Anterior cingulate cortex (tissue), 58 donors: ENCODE measurements at regions not wholly inside any gene's neighbourhood (a gene's known extent, or its start where the extent isn't known, plus 50 kb on each side); places are given as distances from the start of the nearest gene placed in this dataset.

Source experiments
- DNase-seq, 58 donors: peaks; one replicate each; lab custom pipeline; 2025; lab: John Stamatoyannopoulos, UW

DNA sequence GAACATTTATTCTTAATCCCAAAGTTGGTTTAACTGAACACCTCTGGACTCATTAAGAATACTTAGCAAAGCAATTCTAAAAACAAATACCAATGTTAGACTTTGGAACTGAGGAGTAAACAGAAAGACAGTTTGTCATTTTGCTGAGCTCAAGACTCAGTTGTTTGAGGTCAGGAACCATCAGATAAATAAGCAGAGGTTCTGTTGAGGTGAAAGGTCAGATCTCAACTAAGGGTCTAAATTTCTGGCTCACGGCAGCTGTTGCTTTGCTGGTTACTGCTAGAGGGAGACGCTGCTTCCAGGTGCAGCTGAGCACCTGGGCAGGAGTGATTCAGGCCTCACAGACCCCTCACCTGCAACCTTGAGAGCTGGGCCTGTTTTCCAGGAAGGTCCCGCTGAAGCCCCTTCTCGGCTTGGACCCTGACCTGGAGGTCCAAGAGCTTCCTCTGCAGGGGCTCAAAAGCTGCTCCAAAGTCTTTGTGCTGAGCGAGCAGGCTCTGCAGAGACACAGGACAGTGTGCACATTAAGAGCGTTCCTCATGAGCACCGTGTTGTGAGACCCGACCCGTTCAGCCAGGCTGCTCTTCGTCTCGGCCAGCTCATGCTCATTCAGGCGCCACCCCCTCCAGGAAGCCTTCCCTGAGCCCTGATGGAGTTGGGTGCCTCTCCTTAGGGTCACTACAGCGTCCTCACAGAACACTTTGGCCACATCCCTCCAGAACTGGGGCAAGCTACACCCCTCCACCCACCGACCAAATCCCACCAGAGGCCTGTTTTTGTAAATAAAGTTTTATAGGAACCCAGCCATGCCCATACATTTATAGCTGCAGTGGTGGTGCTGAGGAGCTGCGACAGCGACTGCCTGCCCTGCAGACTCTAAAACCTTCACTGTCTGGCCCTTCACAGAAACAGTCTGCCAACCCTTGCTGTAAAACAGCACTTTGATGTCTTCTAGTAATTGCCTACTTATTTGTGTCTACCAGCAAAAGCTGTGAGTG is 72.0 kb downstream of the SYNE3 start:
- DNase-seq = no peak

DNA sequence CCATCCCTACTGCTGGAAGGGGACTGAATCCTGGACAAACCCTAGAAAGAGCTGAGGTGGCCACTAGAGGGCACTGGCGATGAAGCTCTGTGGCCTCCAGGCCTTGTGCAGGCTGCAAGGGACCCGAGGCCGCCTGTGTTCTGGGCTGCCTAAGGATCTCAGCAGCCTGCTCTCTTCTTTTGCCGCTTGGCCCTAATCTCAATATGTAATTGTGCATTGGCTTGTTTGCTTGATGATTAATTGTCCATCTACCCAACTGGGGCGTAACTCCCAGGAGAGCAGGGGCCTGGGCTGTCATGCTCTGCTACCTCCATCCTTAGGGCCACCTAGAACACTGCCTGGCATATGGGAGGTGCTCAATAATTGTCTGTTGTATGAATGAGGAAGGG is 73.8 kb downstream of the SYNE3 start:
- peak in 56 of 58 donors; percentile 1 to 87 (median 70) for DNase-seq

DNA sequence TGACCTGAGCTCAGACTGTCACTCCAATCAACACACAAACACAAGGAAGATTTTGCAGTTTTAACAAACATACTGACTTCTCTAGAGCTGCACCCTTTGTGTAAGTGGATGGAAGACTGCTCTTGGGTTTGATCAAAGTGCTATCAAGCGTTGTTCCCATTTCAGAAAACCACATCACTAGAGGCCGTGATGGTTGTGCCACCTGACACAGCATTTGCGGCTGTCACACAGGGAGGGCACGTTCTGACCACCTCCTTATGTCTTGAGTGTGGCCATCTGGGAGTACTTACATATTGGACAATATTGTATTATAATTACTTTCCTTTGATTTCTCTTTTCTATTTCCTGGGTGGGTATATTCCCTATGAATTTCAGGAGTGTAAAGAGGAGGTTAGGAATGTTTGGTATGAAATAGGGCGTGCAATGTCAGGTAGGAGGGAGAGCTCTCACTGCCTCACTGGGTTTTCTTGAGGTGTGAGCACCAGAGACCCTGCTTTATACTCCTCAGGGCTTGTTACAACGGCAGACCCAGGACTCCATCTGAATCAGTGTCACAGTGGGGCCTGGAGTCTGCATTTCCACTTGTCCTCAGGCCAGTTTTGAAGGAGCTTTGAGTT is 74.3 kb downstream of the SYNE3 start:
- DNase-seq = no peak

DNA sequence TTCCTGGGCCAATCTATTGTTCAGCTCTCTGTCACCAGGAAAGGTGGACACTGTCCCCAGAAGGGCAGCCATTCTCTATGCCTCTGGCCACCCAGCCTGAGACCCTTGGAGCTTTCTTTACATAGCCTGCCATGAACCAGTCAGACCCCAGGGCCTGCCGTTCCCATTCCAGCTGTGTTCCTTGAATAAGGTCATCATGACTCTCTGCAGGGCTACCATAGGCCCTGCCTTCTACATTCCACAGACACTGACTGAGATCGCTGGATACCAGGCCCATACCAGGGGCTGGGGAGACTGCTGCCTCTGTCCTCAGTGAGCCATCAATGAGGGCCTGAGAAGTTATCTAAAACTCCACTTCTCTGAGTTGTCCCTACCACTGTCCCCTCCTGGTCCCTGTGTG is 75.5 kb downstream of the SYNE3 start:
- no peak for DNase-seq

DNA sequence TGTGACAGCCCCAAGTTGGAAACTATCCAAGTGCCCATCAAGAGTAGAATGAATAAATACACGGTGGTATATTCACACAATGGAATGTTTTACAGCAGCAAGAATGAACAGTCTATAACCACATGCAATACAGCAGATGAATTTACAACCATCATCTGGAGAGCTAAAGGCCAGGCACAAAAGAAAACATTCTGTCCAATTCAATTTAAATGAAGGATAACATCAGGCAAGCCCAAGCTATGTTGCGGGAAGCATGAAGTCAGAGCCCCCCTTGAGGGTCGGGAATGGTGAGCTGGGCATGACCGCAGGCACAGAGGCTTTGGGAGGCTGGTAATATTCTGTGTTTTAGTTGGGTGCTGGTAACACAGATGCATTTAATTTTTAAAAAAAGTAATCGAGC is 76.0 kb downstream of the SYNE3 start:
- DNase-seq = no peak

DNA sequence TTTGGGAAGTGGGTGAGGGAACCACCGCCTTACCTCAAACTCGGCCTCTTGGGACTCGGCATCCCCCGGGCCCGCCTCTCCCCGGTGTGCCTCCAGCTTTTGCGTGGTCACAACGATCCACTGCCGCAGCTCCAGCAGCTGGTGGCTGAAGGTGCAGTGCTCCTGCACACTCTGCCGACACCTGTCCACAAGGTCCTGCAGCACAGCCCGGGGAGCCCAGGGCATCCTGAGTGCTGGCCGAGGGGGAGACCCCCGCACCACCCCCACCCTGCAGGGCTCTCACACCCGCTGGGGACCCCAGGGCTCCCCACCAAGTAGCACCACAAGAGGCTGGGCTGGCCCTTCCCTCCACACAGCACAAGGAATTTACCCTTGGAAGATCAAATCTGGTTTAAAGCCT is 76.6 kb downstream of the SYNE3 start:
- DNase-seq = no peak

DNA sequence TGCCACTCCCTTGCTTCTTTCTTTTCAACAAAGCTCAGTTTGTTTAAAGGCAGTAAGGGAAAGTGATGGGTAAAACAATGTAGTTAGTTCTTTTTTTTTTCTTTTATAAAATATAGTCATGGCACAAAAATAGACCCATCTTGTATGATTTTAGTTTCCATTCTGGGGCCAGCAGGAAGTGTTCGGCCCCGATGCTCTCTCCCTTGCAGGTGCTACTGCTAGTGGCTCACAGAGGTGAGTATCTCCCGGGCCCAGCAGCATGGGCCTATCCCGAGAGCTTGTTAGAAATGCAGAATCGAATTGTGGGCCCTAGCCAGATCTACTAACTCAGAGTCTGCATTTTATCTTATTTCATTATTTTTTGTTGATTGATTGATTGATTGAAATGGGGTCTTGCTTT is 78.7 kb downstream of the SYNE3 start:
- DNase-seq = no peak

DNA sequence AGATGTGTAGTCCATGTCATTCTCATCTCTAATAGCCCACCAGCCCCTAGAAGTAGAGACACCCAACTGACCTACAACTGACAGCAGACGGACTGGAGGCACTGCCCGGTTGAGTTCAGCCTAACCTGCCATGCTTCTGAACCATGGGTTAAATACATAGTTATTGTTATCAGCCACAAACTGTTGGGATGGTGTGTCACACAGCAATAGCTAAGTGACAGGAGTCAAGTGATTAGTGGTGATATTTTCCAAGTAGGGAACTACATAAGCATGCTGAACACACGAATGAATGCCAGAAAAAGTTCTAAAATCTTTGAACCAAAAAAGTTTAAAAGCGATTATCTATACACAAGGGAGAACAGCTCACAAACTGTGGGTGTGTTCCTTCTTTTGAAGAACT is 80.1 kb downstream of the SYNE3 start:
- DNase-seq = no peak

DNA sequence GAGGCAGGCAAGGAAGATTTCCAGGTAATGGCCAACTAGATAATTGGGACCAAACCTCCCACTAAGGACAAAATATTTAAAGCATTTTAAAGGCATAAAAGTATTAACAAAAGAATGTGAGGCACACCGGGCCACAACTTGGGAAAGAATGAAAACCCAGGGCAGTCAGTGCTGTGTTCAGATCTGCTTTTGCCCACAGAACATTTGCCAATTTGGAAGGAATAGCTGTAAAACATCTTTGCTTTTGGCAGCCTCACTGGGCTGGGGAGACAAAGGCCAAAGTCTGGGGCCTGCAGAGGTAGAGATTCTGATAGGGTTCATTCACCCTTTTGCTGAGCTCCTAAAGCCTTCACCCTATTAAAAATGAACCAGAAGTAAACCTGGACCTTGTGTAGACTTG is 82.3 kb downstream of the SYNE3 start:
- no peak for DNase-seq

DNA sequence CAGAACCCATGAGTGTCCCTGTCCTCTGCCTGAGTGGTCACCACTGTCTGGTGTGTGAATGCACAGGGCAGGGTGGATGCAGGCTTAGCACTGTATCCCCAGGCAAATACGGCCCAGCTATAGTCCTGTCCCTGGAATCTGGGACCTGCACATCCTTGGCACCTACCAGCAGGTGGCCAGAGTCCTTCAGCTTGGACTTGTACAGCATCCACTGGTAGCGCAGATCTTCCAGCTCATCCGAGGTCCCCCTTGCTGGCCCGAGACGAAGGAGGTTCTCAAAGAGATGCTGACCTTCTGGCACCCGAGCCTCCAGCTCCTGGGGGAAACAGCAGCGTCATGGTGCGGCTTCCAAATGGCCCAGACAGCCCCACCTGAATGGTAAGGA is 83.4 kb downstream of the SYNE3 start:
- DNase-seq = no peak

DNA sequence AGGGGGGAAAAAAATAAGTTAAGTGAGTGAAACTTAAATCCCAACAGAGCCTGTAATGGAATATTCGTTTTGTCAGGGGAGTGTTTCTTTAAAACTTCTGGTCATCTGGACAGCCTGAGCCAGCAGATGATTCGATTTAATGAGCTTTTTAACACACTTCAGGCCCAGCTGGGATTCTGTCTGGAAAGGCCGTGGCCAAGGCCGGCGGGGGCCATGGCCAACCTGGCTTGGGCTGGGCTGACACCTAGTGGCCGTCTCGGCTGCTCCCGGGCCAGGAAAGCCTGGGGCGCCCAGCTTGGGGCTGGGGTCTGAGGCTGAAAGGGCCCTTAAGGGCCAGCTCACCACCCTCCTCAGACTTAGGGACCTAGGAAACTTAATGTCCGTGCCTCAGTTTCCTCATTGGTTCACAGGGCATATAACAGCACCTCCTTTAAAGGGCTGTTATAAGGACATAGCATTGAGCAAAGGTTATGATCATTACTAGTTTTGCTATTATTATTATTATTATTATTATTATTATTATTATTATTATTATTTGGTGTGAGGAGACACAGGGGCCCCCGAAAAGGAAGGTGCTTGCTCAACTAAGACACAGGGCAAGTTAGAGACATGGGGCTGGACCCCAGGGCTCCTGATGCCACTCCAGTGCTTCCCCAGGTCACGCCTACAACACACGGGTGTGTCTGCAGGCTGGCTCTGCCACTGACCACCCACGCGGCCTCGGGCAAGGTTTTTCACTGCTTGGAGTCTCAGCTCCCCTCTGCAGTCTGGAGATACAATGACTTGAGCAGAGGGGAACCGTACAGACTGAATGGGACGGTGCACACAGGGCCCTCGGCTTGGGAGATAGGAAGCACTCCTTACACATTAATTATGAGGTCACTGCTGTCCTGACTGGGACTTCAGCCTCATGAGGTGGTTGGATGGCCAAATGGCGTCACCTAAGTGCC is 84.0 kb downstream of the SYNE3 start:
- DNase-seq = peak in 37 of 58 donors; percentile 9 to 67 (median 27)

DNA sequence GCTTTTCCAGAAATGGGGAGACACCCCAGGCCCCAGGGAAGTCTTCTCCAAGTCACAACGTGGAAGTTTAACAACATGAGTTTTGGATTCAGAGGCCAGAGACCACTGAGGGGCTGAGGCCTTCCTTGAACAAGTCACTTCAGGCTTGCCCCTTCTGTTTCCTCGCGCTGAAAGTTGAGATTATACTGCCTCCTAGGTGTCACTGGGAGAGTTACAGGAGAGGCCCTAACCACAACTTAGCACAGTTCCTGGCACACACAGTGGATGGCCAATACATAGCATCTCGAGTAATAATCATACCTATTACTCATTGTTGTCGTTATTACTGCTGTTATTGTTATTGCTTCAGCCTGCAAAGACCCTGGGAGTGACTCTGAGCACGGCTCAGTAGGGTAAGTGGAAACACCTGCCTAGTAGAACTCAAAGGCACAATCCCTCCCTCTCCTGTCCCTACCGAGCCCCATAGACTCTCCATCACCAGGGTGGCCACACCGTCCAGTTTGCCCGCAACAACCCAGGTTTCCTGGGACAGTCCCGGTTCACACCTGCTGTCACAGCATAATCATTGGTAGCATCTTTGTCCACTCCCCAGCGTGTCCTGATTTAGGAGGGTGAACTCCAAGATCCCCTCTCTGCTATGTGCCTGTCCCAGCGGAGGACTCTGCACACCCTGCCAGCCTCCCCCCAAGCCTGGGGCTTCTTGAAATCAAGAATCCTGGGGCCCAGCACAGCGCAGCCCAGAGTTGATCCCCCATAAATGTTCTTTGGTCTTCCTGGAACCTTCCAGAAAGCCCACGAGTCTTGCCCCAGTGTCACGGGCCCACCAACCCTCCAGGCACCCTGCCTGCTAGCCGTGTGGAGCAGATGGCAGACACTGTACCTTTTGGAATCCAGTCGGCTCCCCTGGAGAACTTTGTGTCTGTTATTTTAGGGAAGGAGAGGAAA is 85.0 kb downstream of the SYNE3 start:
- DNase-seq = peak in 8 of 58 donors; percentile 4 to 32 (median 19)

DNA sequence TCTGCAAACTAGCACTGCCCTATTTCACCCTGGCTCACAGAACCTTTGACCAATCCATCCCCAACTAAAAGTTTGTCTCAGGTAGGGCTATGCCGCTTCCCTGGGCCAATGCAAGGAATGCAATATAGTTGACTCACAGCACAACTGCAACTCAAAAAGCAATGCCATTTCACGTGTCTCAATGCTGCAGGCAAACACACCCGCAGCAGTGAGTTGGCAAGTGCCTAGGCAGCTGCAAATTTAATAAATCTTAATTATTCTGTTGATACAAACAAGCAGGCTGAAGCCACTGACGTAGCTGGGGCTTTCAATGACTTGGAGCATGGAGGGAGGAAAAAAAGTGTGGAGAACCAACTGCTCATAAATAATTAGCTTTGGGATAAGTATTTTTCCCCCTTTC is 87.9 kb downstream of the SYNE3 start:
- DNase-seq = no peak

DNA sequence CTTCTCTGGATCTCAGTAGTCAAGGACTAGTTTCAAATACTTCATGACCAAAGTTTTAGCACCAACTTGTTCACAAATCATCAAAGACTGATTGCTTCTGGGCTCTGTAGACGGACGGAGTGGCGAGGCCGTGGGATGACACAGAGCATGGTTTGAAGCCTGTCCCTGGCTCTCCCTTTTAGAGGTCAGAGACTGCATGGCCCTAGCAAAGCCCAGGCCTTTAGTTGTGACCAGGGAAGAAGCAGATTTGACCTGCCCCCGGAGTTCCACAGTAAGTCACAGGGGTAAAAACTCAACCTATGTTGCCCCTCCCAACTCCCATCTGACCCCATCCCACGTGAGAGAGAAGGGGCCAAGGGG is 90.4 kb downstream of the SYNE3 start:
- DNase-seq = no peak

DNA sequence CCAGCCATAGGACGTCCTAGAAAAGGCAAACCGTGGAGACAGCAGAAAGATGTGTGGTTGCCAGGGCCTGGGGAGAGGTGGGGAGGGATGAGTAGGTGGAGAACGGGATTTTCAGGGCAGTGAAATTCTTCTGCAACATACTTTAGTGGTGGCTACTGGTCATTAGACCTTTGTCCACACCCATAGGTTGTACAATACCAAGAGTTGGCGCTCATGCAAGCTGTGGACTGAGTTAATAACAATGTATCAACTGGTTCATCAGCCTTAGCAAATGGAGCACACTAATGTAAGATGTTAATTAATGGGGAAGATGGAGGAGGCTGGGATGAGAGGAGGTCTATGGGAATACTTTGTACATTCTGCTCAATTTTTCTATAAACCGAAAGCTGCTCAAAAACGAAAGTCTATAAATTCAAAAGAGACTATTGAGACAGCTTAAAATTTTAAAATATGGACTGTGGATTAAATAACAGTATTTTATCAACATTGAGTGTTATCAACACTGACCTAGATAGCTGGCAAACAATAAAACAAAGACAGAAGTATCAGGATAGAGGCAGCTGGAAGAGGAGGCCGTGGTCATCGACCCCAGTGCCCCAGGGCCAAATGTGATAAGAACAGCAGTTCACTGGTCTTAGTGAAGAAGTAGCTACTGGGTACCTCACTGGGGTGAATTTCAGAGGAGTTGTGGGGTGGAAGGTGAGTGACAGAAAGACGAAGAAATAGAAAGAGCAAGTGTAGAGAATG is 90.9 kb downstream of the SYNE3 start:
- no peak for DNase-seq

DNA sequence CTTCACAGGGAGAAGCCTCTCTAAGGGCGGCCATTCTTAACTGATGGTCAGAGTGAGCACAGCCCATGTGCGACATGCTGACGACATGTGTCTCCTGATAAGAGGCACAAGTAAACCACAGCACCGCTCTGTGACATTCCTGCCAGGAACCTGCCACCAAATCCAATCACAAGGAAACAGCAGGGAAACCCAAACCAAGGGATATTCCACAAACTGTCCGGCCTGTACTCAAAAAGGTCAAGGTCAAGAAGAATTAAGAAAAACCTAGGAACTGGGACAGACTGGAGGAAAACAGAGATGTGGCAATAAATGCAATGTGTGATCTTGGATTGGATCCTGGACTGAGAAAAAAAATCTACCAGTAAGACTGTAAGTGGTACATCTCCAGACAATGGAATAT is 91.9 kb downstream of the SYNE3 start:
- DNase-seq = no peak

DNA sequence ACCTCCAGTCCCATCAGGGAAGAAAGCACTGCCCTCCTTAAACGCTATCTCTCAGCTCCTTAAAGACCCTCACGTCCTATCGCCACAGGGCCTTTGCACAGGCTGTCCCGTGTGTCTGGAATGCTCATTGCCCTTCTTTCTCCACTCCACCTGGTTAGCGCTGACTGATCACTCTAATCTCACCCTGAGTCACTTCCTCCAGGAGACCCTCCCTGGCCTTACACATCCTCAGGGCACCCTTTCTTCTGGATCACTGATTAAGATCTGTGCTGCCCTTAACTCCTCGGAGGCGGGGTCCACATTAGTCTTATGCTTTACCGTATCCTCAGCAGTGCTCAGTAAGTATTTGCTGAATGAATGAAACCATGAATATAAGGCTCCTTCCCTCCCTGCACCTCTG is 94.7 kb downstream of the SYNE3 start:
- no peak for DNase-seq

DNA sequence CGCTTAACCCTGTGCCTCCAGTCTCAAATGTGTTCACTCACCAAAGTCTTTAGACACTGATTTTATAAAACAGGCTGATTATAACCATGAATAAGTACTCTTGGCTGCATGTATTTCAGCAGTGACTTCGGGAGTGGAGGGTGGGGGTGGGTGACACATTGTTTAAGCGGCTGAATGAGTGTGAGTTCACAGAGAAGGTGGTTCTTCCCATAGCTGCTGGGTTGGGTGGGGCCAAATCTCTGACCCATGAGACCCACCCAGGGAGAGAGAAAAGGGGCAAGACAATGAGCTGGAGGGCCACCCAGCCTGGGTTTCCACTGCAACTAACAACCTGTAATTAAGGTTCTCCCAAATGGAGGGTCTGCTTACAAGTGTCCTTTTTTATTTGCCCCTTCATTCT is 96.4 kb downstream of the SYNE3 start:
- no peak for DNase-seq

DNA sequence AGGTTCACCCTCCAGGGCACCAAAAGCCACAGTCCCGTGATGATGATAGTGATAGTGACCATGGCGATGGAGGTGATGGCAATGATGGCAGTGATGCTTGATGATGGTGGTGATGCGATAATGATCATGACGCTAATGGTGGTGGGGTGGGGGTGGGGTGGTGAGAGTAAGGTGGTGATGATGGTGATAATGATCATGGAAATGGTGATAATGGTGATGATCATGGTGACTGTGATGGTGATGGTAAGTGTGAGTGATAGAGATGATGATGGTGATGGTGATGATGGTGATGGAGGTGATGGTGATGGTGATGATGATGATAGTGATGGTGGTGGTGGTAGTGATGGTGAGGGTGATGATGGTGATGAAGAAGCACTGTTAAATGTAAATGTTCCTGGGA is 96.9 kb downstream of the SYNE3 start:
- DNase-seq = no peak
